GM10248 (cell line): ENCODE measurements at regions not wholly inside any gene's neighbourhood (a gene's known extent, or its start where the extent isn't known, plus 50 kb on each side); places are given as distances from the start of the nearest gene placed in this dataset.

Experiments
- CTCF ChIA-PET: fragments of 300-600 bp; sonication (Branson Sonifier 250); formaldehyde crosslinking; extraction: SDS; loops from one replicate; lab custom pipeline; 2021; ENCODE audit warnings: antibody characterized with exemption; lab: Yijun Ruan, JAX
- POLR2A ChIA-PET: fragments of 350-650 bp; sonication (Branson Sonifier 250); formaldehyde crosslinking; extraction: SDS; loops from one replicate; lab custom pipeline; 2020; ENCODE audit warnings: antibody characterized with exemption; lab: Yijun Ruan, JAX
- DNase-seq: peaks from one replicate; pipeline ENCODE4 v3.0.0; 2012; ENCODE audit errors: extremely low spot score
- CTCF ChIP-seq: IDR thresholded peaks from 2 replicates; pipeline ENCODE4 v1.5.1; 2012; ENCODE audit warnings: mild to moderate bottlenecking, low read depth; ENCODE audit errors: extremely low read depth, missing control alignments, control extremely low read depth

- CTCF ChIA-PET: no interaction called here
- POLR2A ChIA-PET: no interaction called here
- TF ChIP-seq CTCF: no peak
- no peak for DNase-seq
Observed at GRCh38 chr2:235383272-235383843, 110.5 kb upstream of the AGAP1 start.

- no peak for TF ChIP-seq CTCF
- ChIA-PET POLR2A (no interaction called here), CTCF (interaction anchor here (1.0 kb wide), 1 partner anchor 9 kb away, joined by 3 read pairs; no protein-coding TSS in a partner anchor)
- no peak for DNase-seq
Observed at GRCh38 chr2:235384624-235385023, 109.2 kb upstream of the AGAP1 start.

- TF ChIP-seq CTCF: no peak
- ChIA-PET CTCF (interaction anchor here (2.1 kb wide), 1 partner anchor 19 kb away, joined by 4 read pairs; no protein-coding TSS in a partner anchor), POLR2A (no interaction called here)
- DNase-seq: no peak
Observed at GRCh38 chr2:235389626-235390025, 104.2 kb upstream of the AGAP1 start.

GRCh38 chr2:235390108-235390815 lies 103.6 kb upstream of the AGAP1 start:
- ChIA-PET POLR2A (no interaction called here), CTCF (no interaction called here)
- DNase-seq: no peak
- no peak for TF ChIP-seq CTCF

GRCh38 chr2:235390816-235391194 lies 103.0 kb upstream of the AGAP1 start:
- DNase-seq: no peak
- TF ChIP-seq CTCF: no peak
- ChIA-PET POLR2A (no interaction called here), CTCF (interaction anchor here (1.2 kb wide), 1 partner anchor 54 kb away, joined by 3 read pairs; no protein-coding TSS in a partner anchor)

GRCh38 chr2:235391921-235392615 lies 101.8 kb upstream of the AGAP1 start:
- TF ChIP-seq CTCF: no peak
- no peak for DNase-seq
- CTCF ChIA-PET: interaction anchor here (1.2 kb wide), 1 partner anchor 55 kb away, joined by 3 read pairs; no protein-coding TSS in a partner anchor
- POLR2A ChIA-PET: no interaction called here
